ENCODE measurements at regions not wholly inside any gene's neighbourhood (a gene's known extent, or its start where the extent isn't known, plus 50 kb on each side); places are given as distances from the start of the nearest gene placed in this dataset.

GRCh38 chr6:28585335-28585734, 59.7 kb downstream of the GPX5 start:
- Histone ChIP-seq H3K27ac (no peak overlapping the region), H4K20me1 (ENCODE audit: insufficient read depth) (no peaks in the 10 kb centered on the region), H3K4me1 (ENCODE audit: low read depth, poor library complexity, severe bottlenecking) (peaks cover 30% of the 10 kb centered on the region), H3K9ac (no peak overlapping the region), H3K27me3 (ENCODE audit: insufficient read depth, low read depth) (no peaks in the 10 kb centered on the region), H3K36me3 (ENCODE audit: insufficient read depth) (no peaks in the 10 kb centered on the region), H3K4me2 (no peak overlapping the region), H2AFZ (ENCODE audit: low read depth) (no peak overlapping the region), H3K4me3 (IDR thresholded peaks at IDR 0.05; ENCODE audit: insufficient read depth, low read depth, low read length) (no peak overlapping the region), H3K79me2 (ENCODE audit: insufficient read depth, low read depth) (no peaks in the 10 kb centered on the region)
- TF ChIP-seq CTCF (conservative IDR thresholded peaks at IDR 0.05; ENCODE audit: low read depth, low read length): no peak

- Histone ChIP-seq H4K20me1 (ENCODE audit: insufficient read depth) (no peaks in the 10 kb centered on the region), H3K27ac (no peak overlapping the region; the same call in 1 of the 2 replicates), H2AFZ (ENCODE audit: low read depth) (peak overlapping the region; percentile 82), H3K4me2 (peak overlapping the region; percentile 69), H3K9ac (no peak overlapping the region; the same call in 1 of the 2 replicates), H3K4me1 (ENCODE audit: low read depth, poor library complexity, severe bottlenecking) (peaks cover 30% of the 10 kb centered on the region), H3K36me3 (ENCODE audit: insufficient read depth) (no peaks in the 10 kb centered on the region), H3K27me3 (ENCODE audit: insufficient read depth, low read depth) (no peaks in the 10 kb centered on the region), H3K79me2 (ENCODE audit: insufficient read depth, low read depth) (no peaks in the 10 kb centered on the region), H3K4me3 (IDR thresholded peaks at IDR 0.05; ENCODE audit: insufficient read depth, low read depth, low read length) (no peak overlapping the region)
- TF ChIP-seq CTCF (conservative IDR thresholded peaks at IDR 0.05; ENCODE audit: low read depth, low read length): no peak
Observed at GRCh38 chr6:28586324-28586723, 60.6 kb downstream of the GPX5 start.

GRCh38 chr6:28586962-28587745, 61.5 kb downstream of the GPX5 start:
- H3K4me1 ChIP-seq (ENCODE audit: low read depth, poor library complexity, severe bottlenecking): peaks cover 30% of the 10 kb centered on the region
- H3K4me3 ChIP-seq (IDR thresholded peaks at IDR 0.05; ENCODE audit: insufficient read depth, low read depth, low read length): no peak overlapping the region
- no peaks in the 10 kb centered on the region for H3K27me3 ChIP-seq (ENCODE audit: insufficient read depth, low read depth)
- H3K27ac ChIP-seq: peak overlapping the region; percentile 47; the same call in 1 of the 2 replicates
- H3K36me3 ChIP-seq (ENCODE audit: insufficient read depth): no peaks in the 10 kb centered on the region
- H4K20me1 ChIP-seq (ENCODE audit: insufficient read depth): no peaks in the 10 kb centered on the region
- no peaks in the 10 kb centered on the region for H3K79me2 ChIP-seq (ENCODE audit: insufficient read depth, low read depth)
- peak overlapping the region; percentile 82 for H2AFZ ChIP-seq (ENCODE audit: low read depth)
- TF ChIP-seq CTCF (conservative IDR thresholded peaks at IDR 0.05; ENCODE audit: low read depth, low read length): no peak
- peak overlapping the region; percentile 69 for H3K4me2 ChIP-seq
- H3K9ac ChIP-seq: peak overlapping the region; percentile 51; the same call in 1 of the 2 replicates

- H3K79me2 ChIP-seq (ENCODE audit: insufficient read depth, low read depth): no peaks in the 10 kb centered on the region
- H3K4me3 ChIP-seq (IDR thresholded peaks at IDR 0.05; ENCODE audit: insufficient read depth, low read depth, low read length): no peak overlapping the region
- H3K27me3 ChIP-seq (ENCODE audit: insufficient read depth, low read depth): no peaks in the 10 kb centered on the region
- TF ChIP-seq CTCF (conservative IDR thresholded peaks at IDR 0.05; ENCODE audit: low read depth, low read length): no peak
- peaks cover 30% of the 10 kb centered on the region for H3K4me1 ChIP-seq (ENCODE audit: low read depth, poor library complexity, severe bottlenecking)
- no peak overlapping the region; the same call in 1 of the 2 replicates for H3K9ac ChIP-seq
- no peaks in the 10 kb centered on the region for H4K20me1 ChIP-seq (ENCODE audit: insufficient read depth)
- H3K27ac ChIP-seq: no peak overlapping the region
- no peaks in the 10 kb centered on the region for H3K36me3 ChIP-seq (ENCODE audit: insufficient read depth)
- peak overlapping the region; percentile 40 for H3K4me2 ChIP-seq
- peak overlapping the region; percentile 82; the same call in 1 of the 2 replicates for H2AFZ ChIP-seq (ENCODE audit: low read depth)
Observed at GRCh38 chr6:28587746-28588075, 62.0 kb downstream of the GPX5 start.

Measured in KMS-11 (cell line).